IPS-15b (cell line): ENCODE measurements at regions not wholly inside any gene's neighbourhood (a gene's known extent, or its start where the extent isn't known, plus 50 kb on each side); places are given as distances from the start of the nearest gene placed in this dataset.

Source experiments
- H3K27me3 ChIP-seq: one replicate; pipeline ENCODE4 v1.6.1; 2013; ENCODE audit warnings: low read length; ENCODE audit not compliant: control insufficient read depth, insufficient read depth
- H3K36me3 ChIP-seq: one replicate; pipeline ENCODE4 v1.6.1; 2013; ENCODE audit warnings: low read length; ENCODE audit not compliant: control insufficient read depth, insufficient read depth
- H3K4me1 ChIP-seq: one replicate; pipeline ENCODE4 v1.6.1; 2013; ENCODE audit warnings: mild to moderate bottlenecking, low read length; ENCODE audit not compliant: control insufficient read depth, insufficient read depth
- H3K4me3 ChIP-seq: one replicate; pipeline ENCODE4 v1.5.1; 2013; ENCODE audit warnings: low read depth, low read length
- H3K9ac ChIP-seq: one replicate; pipeline ENCODE4 v1.6.1; 2013; ENCODE audit warnings: low read depth, mild to moderate bottlenecking, low read length
- H3K9me3 ChIP-seq: one replicate; pipeline ENCODE4 v1.6.1; 2013; ENCODE audit warnings: mild to moderate bottlenecking, low read length; ENCODE audit not compliant: control insufficient read depth, insufficient read depth

DNA sequence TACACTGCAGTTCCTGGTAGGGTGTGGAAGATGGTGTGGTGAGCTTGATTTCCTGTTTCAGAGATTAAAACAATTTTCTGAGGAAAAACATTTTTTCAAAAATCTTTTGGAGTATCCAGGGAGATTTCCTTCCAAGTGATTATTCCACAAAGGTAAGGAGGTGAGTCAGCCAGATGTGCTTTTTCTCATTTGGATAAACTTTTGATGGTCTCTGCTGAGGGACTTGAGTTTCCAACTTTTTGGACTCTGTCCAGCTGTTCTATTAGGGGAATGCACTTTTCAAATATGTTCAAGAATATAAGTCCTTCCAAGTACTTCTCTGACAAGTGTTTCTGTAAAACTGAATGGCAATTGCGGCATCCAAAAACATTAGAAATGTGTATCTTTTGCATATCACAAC lies 628.8 kb upstream of the ADAMTS5 start:
- Histone ChIP-seq H3K36me3 (no peaks in the 10 kb centered on the region), H3K4me3 (no peak overlapping the region), H3K9ac (no peak overlapping the region), H3K9me3 (no peaks in the 10 kb centered on the region), H3K4me1 (no peaks in the 10 kb centered on the region), H3K27me3 (no peaks in the 10 kb centered on the region)

DNA sequence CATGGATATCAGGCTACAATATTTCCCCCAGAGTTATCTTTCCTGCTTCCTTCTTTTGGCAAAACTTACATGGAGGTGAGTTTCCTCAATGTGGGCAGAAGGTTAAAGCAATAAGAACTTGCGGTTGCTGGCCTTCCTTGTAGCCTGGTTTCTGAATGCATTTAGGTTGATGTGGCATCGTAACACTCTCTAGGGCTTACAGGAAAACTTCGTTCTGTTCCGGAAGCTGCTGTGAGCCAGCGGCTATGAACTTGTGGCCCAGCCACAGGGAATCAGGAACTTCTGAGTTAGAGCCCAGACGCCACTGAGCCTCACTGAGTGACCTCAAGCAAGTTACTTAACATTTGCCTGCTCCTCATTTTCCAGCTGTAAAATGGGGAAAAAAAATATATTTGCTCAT lies 623.4 kb upstream of the ADAMTS5 start:
- Histone ChIP-seq H3K36me3 (no peaks in the 10 kb centered on the region), H3K9ac (no peak overlapping the region), H3K4me3 (no peak overlapping the region), H3K9me3 (no peaks in the 10 kb centered on the region), H3K27me3 (no peaks in the 10 kb centered on the region), H3K4me1 (no peaks in the 10 kb centered on the region)

DNA sequence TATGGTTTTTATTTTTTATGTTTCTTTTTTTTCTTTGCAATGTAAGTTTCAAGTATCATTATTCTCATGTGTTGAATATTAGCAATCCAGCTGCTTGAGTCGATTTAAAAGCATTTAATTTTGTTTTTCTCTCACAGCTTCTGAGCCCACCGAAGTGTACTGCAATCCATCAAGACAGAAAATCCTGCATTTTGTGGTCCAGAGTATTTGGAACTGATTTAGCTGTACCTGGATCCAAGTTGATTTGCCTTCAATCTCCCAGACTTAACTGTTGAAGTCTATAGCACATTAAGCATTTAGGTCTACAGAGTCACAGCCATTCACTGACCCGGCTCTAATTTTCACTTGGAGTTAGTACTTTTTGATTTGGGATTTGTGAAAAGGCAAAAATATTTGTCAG lies 622.9 kb upstream of the ADAMTS5 start:
- Histone ChIP-seq H3K9me3 (no peaks in the 10 kb centered on the region), H3K9ac (no peak overlapping the region), H3K27me3 (no peaks in the 10 kb centered on the region), H3K36me3 (no peaks in the 10 kb centered on the region), H3K4me1 (no peaks in the 10 kb centered on the region), H3K4me3 (no peak overlapping the region)

DNA sequence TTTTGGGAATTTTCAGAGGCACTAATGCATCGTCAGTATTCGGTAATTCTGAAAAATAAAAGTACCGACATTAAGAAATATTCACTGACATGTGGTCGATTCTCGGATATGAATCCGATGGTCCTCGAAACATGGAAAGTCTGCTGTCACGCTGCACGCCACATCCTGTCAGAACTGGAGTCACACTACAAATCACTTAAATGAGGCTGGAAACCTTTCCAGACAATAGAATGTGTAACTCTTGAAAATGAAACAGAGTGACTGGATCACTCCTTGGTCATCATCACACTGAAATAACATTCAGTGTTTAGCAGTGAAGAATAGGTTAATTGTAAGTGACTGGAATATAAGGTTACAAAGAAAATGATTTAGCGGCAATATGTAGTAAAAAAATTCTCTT lies 620.1 kb upstream of the ADAMTS5 start:
- Histone ChIP-seq H3K4me1 (no peaks in the 10 kb centered on the region), H3K4me3 (no peak overlapping the region), H3K9ac (no peak overlapping the region), H3K36me3 (no peaks in the 10 kb centered on the region), H3K27me3 (no peaks in the 10 kb centered on the region), H3K9me3 (no peaks in the 10 kb centered on the region)

DNA sequence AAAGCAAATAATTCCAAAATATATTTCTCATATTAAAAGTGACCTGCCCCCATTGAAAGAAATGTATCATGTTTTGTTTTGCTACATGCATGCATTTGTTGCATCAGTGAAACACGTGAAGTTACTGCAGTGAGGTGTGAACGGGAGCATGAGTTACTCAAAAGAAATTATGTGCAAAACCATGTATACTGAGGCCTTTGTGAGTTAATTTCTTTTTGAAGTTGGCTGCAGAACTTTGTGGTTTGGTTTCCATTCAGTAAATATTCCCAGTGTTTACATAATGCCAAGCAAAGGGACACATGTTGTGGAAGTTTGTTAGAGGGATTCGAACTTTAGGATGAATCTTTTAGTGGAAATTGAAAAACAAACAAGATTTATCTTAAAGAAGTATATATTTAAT lies 619.4 kb upstream of the ADAMTS5 start:
- H3K9me3 ChIP-seq, result no peaks in the 10 kb centered on the region
- H3K4me1 ChIP-seq, result no peaks in the 10 kb centered on the region
- H3K4me3 ChIP-seq, result no peak overlapping the region
- no peaks in the 10 kb centered on the region for H3K27me3 ChIP-seq
- H3K36me3 ChIP-seq, result no peaks in the 10 kb centered on the region
- H3K9ac ChIP-seq, result no peak overlapping the region

DNA sequence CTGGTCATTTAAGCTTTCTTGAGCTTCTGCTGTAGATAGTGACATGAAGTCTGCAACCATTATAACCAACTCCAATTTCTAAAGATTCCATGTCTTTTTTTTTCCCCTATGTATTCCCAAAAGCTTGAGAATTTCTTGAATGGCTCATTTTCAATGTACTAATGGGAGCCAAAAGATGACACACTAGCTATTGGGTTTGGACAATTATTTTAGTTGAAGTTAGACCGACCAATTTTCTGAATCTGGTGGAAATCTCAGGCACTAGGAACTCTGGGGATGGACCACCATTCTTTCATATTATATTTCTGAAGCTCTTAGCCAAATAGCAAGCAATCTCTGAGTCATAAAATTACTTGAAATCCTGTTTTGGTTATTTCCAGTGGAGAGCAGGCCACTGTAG lies 617.4 kb upstream of the ADAMTS5 start:
- Histone ChIP-seq H3K27me3 (no peaks in the 10 kb centered on the region), H3K36me3 (no peaks in the 10 kb centered on the region), H3K9ac (no peak overlapping the region), H3K4me3 (no peak overlapping the region), H3K4me1 (no peaks in the 10 kb centered on the region), H3K9me3 (no peaks in the 10 kb centered on the region)

DNA sequence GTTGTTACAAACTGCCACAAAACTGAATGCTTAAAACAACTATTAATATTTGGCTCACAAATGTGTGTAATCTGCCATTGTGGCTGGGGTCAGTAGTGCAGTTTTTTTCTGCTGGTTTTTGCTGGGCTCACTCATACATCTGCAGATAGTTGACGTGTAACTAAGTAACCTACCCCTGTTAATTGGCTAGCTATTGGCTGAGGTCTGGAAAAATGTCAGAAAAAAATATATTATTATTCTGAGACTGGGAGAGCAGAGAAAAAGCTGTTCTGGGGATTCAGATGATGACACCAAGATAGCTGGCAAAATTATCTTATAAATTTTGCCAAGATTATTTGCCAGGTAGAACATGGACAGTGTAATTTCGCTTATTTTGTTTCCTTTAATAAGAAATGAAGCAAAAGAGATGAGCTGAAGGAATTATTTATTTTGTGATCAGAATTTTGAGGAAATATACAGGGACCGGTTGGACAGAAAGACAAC lies 616.1 kb upstream of the ADAMTS5 start:
- H3K27me3 ChIP-seq, result no peaks in the 10 kb centered on the region
- no peak overlapping the region for H3K9ac ChIP-seq
- H3K9me3 ChIP-seq, result no peaks in the 10 kb centered on the region
- H3K36me3 ChIP-seq, result no peaks in the 10 kb centered on the region
- H3K4me1 ChIP-seq, result no peaks in the 10 kb centered on the region
- no peak overlapping the region for H3K4me3 ChIP-seq

DNA sequence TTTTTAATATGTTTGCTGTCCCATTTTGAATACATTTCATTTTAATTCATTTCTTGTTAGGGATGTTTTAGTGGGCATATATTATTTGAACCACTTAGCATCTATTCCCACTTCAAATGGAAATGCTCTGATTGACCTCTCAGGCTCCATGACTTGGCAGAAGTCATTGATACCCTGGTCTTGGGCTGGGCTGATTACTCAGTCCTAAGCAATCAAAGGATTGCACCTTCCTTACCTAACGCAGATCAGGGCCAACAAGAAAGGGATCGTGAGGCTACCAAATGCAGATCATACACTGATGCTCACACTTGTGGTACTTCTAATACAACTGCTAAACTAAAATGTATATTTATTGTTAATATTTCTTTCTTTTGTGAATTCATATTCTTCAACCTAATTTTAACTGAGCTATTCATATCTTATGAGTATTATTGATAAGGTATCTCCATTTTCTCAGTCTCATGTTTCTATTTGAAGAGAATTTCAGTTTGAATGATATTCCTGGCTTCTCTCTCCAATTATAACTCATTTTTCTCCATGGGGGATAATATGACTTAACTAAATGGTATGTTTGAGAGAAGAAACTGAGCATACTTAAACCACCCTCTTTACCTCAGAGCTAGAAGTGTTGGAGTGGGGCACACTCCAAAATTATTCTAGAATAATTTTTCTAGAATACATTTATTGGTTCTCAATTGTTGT lies 615.5 kb upstream of the ADAMTS5 start:
- Histone ChIP-seq H3K36me3 (no peaks in the 10 kb centered on the region), H3K27me3 (no peaks in the 10 kb centered on the region), H3K9ac (no peak overlapping the region), H3K9me3 (no peaks in the 10 kb centered on the region), H3K4me1 (no peaks in the 10 kb centered on the region), H3K4me3 (no peak overlapping the region)

DNA sequence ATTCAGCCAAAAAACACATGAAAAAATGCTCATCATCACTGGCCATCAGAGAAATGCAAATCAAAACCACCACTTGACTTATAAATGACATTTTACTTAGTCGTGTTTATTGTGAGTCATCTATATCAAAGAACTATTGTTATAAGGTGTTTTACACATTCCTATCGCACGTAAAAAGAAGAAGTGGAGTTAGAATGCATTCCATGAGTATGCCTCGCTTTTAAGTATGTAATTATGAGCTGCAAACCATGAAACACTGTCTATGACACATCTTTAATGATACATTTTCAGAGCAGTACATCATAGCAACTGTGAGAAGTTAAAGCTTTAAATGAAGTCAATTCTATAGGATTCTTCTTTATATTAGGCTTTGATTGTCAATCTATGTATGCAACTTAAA lies 614.3 kb upstream of the ADAMTS5 start:
- Histone ChIP-seq H3K9me3 (no peaks in the 10 kb centered on the region), H3K4me3 (no peak overlapping the region), H3K36me3 (no peaks in the 10 kb centered on the region), H3K27me3 (no peaks in the 10 kb centered on the region), H3K4me1 (no peaks in the 10 kb centered on the region), H3K9ac (no peak overlapping the region)

DNA sequence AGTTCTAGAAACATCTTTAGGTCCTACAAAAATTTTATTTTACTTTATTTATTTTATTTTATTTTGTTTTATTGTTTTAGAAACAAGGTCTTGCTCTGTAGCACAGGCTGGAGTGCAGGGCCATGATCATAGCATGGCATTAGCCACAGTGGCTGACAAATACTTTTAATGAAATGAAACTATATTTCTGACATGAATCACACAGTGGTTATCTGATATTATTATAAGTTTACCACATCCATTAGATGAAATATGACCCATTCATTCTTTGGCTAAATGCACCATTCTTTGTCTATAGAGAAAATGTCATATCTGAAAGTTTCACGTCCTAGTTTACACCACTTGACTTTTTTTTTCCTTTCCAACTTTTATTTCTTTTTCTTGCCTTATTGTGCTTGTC lies 613.4 kb upstream of the ADAMTS5 start:
- H3K9ac ChIP-seq, result no peak overlapping the region
- no peaks in the 10 kb centered on the region for H3K36me3 ChIP-seq
- H3K4me1 ChIP-seq, result no peaks in the 10 kb centered on the region
- no peak overlapping the region for H3K4me3 ChIP-seq
- no peaks in the 10 kb centered on the region for H3K27me3 ChIP-seq
- H3K9me3 ChIP-seq, result no peaks in the 10 kb centered on the region

DNA sequence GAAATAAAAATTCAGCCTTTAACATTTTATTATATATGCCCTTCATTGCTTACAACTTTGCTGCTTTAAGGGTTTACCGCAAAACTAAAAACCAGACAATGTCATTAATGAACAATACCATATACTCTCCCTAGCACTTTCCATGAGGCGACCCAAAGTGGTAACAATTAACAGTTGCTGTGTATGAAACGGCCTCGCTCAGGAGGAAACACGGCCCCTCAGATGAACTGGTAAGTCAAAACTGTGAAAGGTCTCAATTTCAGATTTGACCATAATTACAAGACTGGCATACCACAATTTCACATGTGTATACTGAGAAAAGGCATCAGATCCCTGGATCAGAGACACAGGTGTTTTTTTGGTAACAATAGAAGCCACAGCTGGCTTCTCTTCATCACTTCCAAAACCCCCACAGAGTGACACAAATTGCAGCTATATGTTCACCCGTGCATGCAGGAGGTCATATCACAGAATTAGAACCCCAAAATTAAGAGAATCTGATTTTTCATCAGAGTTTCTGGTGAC lies 611.9 kb upstream of the ADAMTS5 start:
- no peaks in the 10 kb centered on the region for H3K9me3 ChIP-seq
- H3K4me1 ChIP-seq, result no peaks in the 10 kb centered on the region
- H3K4me3 ChIP-seq, result no peak overlapping the region
- no peak overlapping the region for H3K9ac ChIP-seq
- no peaks in the 10 kb centered on the region for H3K36me3 ChIP-seq
- H3K27me3 ChIP-seq, result no peaks in the 10 kb centered on the region

DNA sequence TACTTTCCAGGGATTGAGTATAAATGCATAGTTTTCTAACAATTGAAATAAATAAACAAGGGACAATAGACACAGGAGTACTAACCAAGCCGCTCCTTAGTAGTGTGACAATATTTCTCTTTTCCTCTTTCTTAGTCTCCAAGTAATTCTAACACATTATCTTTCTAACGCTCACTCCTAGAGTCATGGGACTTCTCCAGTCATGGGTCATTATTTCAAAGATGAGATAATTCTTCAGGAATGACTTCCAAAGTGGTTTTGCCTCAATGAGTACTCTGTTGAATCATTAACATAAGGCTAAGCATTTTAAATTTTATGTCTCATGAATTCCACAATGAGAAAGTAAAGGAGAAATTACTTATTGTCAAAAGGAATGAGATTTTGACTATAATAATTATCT lies 605.8 kb upstream of the ADAMTS5 start:
- H3K4me1 ChIP-seq, result no peaks in the 10 kb centered on the region
- H3K4me3 ChIP-seq, result no peak overlapping the region
- H3K9ac ChIP-seq, result no peak overlapping the region
- no peaks in the 10 kb centered on the region for H3K9me3 ChIP-seq
- no peaks in the 10 kb centered on the region for H3K36me3 ChIP-seq
- H3K27me3 ChIP-seq, result no peaks in the 10 kb centered on the region
